ENCODE measurements at regions not wholly inside any gene's neighbourhood (a gene's known extent, or its start where the extent isn't known, plus 50 kb on each side); places are given as distances from the start of the nearest gene placed in this dataset.
A peak's percentile ranks its signal among the peaks of the same experiment; 100 is the strongest.

DNA sequence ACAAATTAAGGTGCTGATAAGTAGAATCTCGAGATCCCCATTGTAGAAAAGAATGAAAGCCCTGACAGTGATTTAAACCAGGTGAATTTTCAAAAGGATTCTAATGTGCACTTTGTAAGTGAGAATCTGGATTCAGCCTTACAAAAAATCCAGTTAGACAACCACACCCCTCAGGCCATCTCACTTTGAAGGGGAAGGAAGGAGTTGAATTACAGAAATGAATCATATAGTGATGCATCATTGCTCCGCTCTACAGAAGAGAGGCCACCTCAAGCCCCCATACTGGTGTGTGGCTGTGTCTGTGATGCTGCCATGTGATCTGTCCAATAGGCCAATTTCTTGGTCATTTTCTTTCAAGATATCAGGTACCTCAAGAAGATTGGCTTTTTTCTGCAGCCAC, 85.5 kb upstream of the NT5E start:
- TF ChIP-seq, protein P1, sequence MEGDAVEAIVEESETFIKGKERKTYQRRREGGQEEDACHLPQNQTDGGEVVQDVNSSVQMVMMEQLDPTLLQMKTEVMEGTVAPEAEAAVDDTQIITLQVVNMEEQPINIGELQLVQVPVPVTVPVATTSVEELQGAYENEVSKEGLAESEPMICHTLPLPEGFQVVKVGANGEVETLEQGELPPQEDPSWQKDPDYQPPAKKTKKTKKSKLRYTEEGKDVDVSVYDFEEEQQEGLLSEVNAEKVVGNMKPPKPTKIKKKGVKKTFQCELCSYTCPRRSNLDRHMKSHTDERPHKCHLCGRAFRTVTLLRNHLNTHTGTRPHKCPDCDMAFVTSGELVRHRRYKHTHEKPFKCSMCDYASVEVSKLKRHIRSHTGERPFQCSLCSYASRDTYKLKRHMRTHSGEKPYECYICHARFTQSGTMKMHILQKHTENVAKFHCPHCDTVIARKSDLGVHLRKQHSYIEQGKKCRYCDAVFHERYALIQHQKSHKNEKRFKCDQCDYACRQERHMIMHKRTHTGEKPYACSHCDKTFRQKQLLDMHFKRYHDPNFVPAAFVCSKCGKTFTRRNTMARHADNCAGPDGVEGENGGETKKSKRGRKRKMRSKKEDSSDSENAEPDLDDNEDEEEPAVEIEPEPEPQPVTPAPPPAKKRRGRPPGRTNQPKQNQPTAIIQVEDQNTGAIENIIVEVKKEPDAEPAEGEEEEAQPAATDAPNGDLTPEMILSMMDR (IDR thresholded peaks at IDR 0.05; ENCODE audit: insufficient read depth, low read depth, low read length), result no peak
- Histone ChIP-seq H3K27me3 (ENCODE audit: control insufficient read depth, insufficient read depth, low read length) (no peaks in the 10 kb centered on the region), H3K4me3 (ENCODE audit: low read depth, low read length) (no peak overlapping the region), H3K36me3 (ENCODE audit: control insufficient read depth, insufficient read depth, low read length) (no peaks in the 10 kb centered on the region)
- ChIA-PET CTCF (no interaction called here), POLR2A (no interaction called here)
- no peak for DNase-seq (ENCODE audit: low read depth)

GRCh38 chr6:85363870-85364269, 86.0 kb upstream of the NT5E start:
- Histone ChIP-seq H3K27me3 (ENCODE audit: control insufficient read depth, insufficient read depth, low read length) (no peaks in the 10 kb centered on the region), H3K4me3 (ENCODE audit: low read depth, low read length) (no peak overlapping the region), H3K36me3 (ENCODE audit: control insufficient read depth, insufficient read depth, low read length) (no peaks in the 10 kb centered on the region)
- TF ChIP-seq, protein P1 (IDR thresholded peaks at IDR 0.05; ENCODE audit: insufficient read depth, low read depth, low read length), result no peak
- no peak for DNase-seq (ENCODE audit: low read depth)
- ChIA-PET POLR2A (no interaction called here), CTCF (no interaction called here)

DNA sequence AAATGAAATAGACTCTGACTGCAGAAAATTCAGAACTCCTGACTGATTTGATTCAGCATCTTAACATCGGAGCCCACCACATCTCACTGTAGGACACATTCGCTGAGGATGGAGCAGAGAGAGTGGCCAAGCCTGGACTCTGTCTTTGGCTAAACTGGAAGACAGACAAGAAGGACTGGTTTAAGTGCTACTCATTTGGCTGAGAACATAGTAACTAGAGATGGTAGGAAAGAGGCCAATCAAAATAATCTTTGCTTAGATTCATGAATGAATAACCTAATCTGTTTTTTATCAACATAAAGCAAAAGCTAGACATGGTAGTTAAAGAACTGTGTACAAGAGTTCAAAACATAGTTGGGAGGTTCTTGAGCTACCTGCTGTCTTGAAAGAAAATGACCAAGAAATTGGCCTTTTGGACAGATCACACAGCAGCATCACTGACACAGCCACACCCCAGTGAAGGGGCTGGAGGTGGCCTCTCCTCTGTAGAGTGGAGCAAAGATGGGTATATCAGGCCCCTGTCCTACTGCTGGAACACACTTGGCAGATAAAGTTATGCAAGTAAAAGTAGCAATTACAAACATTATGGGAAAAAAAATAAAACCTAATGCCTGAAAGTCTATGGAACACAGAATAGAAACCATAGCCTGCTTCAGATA, 87.1 kb upstream of the NT5E start:
- Histone ChIP-seq H3K27me3 (ENCODE audit: control insufficient read depth, insufficient read depth, low read length) (no peaks in the 10 kb centered on the region), H3K4me3 (ENCODE audit: low read depth, low read length) (no peak overlapping the region), H3K36me3 (ENCODE audit: control insufficient read depth, insufficient read depth, low read length) (no peaks in the 10 kb centered on the region)
- DNase-seq (ENCODE audit: low read depth), result no peak
- CTCF ChIA-PET, result interaction anchor here (0.6 to 6.3 kb wide), 5 partner anchors 93 to 1953 kb away, joined by 3 to 77 read pairs (median 3); no protein-coding TSS in a partner anchor
- TF ChIP-seq, protein P1 (IDR thresholded peaks at IDR 0.05; ENCODE audit: insufficient read depth, low read depth, low read length), result no peak
- POLR2A ChIA-PET, result interaction anchor here (0.6 kb wide), 1 partner anchor 41 kb away, joined by 3 read pairs; no protein-coding TSS in a partner anchor

DNA sequence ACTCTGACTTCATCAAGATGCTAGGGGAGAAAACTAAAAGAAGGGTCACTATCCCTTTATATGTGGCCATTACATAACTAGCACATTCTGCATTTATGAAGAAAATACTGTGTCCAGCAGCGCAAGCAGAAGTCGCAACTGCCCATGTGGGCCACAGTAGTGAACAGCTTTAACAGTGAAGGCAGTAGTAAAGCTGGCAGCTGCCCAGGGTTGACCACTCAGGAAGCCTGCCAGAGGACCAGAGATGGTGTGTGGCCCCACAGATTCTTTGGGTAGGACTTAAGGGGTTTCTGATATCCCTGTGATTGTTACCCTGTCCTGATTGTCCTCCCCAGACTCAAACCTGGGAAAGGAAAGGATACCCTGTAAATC, 88.3 kb upstream of the NT5E start:
- no peaks in the 10 kb centered on the region for H3K36me3 ChIP-seq (ENCODE audit: control insufficient read depth, insufficient read depth, low read length)
- ChIA-PET CTCF (interaction anchor here (0.9 to 6.3 kb wide), 6 partner anchors 89 to 175 kb away, joined by 3 to 77 read pairs (median 8); partner anchors contain the start of gene NT5E), POLR2A (interaction anchor here (1.0 to 1.3 kb wide), 3 partner anchors 58 to 317 kb away, joined by 3 to 4 read pairs (median 3); partner anchors contain the start of gene NT5E)
- TF ChIP-seq, protein P1 (IDR thresholded peaks at IDR 0.05; ENCODE audit: insufficient read depth, low read depth, low read length), result no peak
- DNase-seq (ENCODE audit: low read depth), result no peak
- no peak overlapping the region for H3K4me3 ChIP-seq (ENCODE audit: low read depth, low read length)
- no peaks in the 10 kb centered on the region for H3K27me3 ChIP-seq (ENCODE audit: control insufficient read depth, insufficient read depth, low read length)

- peak; percentile 93 for DNase-seq (ENCODE audit: low read depth)
- Histone ChIP-seq H3K4me3 (ENCODE audit: low read depth, low read length) (no peak overlapping the region), H3K36me3 (ENCODE audit: control insufficient read depth, insufficient read depth, low read length) (no peaks in the 10 kb centered on the region), H3K27me3 (ENCODE audit: control insufficient read depth, insufficient read depth, low read length) (no peaks in the 10 kb centered on the region)
- TF ChIP-seq, protein P1 (IDR thresholded peaks at IDR 0.05; ENCODE audit: insufficient read depth, low read depth, low read length), result no peak
- ChIA-PET POLR2A (interaction anchor here (1.0 to 1.3 kb wide), 3 partner anchors 58 to 317 kb away, joined by 3 to 4 read pairs (median 3); partner anchors contain the start of gene NT5E), CTCF (interaction anchor here (0.9 to 6.3 kb wide), 7 partner anchors 84 to 176 kb away, joined by 3 to 77 read pairs (median 4); partner anchors contain the start of gene NT5E)
Measured at GRCh38 chr6:85360794-85361642, 88.9 kb upstream of the NT5E start.

Measured in BJ (cell line).